Loucy (cell line): ENCODE measurements at regions not wholly inside any gene's neighbourhood (a gene's known extent, or its start where the extent isn't known, plus 50 kb on each side); places are given as distances from the start of the nearest gene placed in this dataset.

Experiments
- H2AFZ ChIP-seq: fragments of 200-600 bp; sonication (generic); 2 replicates; pipeline ENCODE4 v1.6.0; 2016; ENCODE audit warnings: antibody characterized with exemption, mild to moderate bottlenecking, low read length, moderate library complexity
- H3F3A ChIP-seq: fragments of 200-600 bp; 2 replicates; pipeline ENCODE4 v1.6.0; 2016; ENCODE audit warnings: antibody characterized with exemption, low read depth, mild to moderate bottlenecking
- H3K27me3 ChIP-seq: fragments of 200-600 bp; sonication (generic); 2 replicates; pipeline ENCODE4 v1.6.1; 2014; ENCODE audit warnings: low read length, mild to moderate bottlenecking; ENCODE audit not compliant: insufficient read depth, poor library complexity, severe bottlenecking
- H3K36me3 ChIP-seq: fragments of 200-600 bp; sonication (generic); 2 replicates; pipeline ENCODE4 v1.6.1; 2016; ENCODE audit warnings: low read length; ENCODE audit not compliant: insufficient read depth
- H3K4me1 ChIP-seq: fragments of 200-600 bp; sonication (generic); 2 replicates; pipeline ENCODE4 v1.5.1; 2014; ENCODE audit warnings: low read length, mild to moderate bottlenecking; ENCODE audit not compliant: insufficient read depth, poor library complexity, severe bottlenecking
- H3K4me2 ChIP-seq: fragments of 200-600 bp; sonication (generic); 2 replicates; pipeline ENCODE4 v1.6.0; 2014; ENCODE audit warnings: antibody characterized with exemption, low read length, low read depth, mild to moderate bottlenecking; ENCODE audit not compliant: poor library complexity, severe bottlenecking
- H3K4me3 ChIP-seq: fragments of 200-600 bp; sonication (generic); 2 replicates; pipeline ENCODE4 v1.5.1; 2014; ENCODE audit warnings: low read length, mild to moderate bottlenecking, mixed read lengths; ENCODE audit not compliant: poor library complexity, severe bottlenecking
- H3K79me2 ChIP-seq: fragments of 200-600 bp; sonication (generic); 2 replicates; pipeline ENCODE4 v1.6.1; 2014; ENCODE audit warnings: low read length; ENCODE audit not compliant: insufficient read depth
- H3K9ac ChIP-seq: fragments of 200-600 bp; sonication (generic); 2 replicates; pipeline ENCODE4 v1.6.0; 2014; ENCODE audit warnings: mild to moderate bottlenecking, low read depth, low read length, moderate library complexity; ENCODE audit not compliant: poor library complexity, severe bottlenecking
- H3K9me2 ChIP-seq: fragments of 200-600 bp; sonication (generic); replicated peaks from 2 replicates; pipeline ENCODE4 v1.6.1; 2016; ENCODE audit warnings: low read depth, low read length, mixed read lengths
- H3K9me3 ChIP-seq: fragments of 200-600 bp; sonication (generic); 2 replicates; pipeline ENCODE4 v1.6.1; 2014; ENCODE audit warnings: mild to moderate bottlenecking, antibody characterized with exemption, low read length, low read depth; ENCODE audit not compliant: insufficient read depth
- H4K20me1 ChIP-seq: fragments of 200-600 bp; sonication (generic); 2 replicates; pipeline ENCODE4 v1.6.0; 2014; ENCODE audit warnings: antibody characterized with exemption, low read length, mild to moderate bottlenecking; ENCODE audit not compliant: insufficient read depth, poor library complexity, severe bottlenecking
- EZH2phosphoT487 ChIP-seq: fragments of 200-600 bp; IDR thresholded peaks from 2 replicates; pipeline ENCODE4 v1.6.1; 2018; ENCODE audit warnings: antibody characterized with exemption, mild to moderate bottlenecking, moderate library complexity, borderline replicate concordance
- TF ChIP-seq, protein P1 (sequence below): fragments of 200-600 bp; sonication (generic); conservative IDR thresholded peaks from 2 replicates; pipeline ENCODE4 v1.5.1; 2014; ENCODE audit warnings: mild to moderate bottlenecking, antibody characterized with exemption, low read length

DNA sequence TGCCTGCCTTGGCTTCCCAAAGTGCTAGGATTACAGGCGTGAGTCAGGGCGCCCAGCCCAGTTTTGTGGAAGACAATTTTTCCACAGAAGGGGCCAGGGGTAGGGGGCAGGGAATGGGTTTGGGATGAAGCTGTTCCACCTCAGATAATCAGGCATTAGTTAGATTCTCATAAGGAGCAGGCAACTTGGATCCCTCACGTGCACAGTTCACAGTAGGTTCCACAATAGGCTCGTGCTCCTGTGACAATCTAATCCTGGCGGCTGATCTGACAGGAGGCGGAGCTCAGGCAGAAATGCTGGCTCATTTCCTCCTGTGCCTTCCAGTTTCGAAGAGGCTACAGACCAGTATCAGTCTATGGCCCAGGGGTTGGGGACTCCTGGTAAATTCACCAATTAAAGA, 491.6 kb upstream of the AADAT start:
- Histone ChIP-seq H3K79me2 (no peaks in the 10 kb centered on the region), H3K36me3 (no peaks in the 10 kb centered on the region), H3K9me2 (no peaks in the 10 kb centered on the region), H2AFZ (no peak overlapping the region), H3K4me1 (no peaks in the 10 kb centered on the region), H3K4me2 (no peak overlapping the region), H3K9ac (no peak overlapping the region), H3K4me3 (no peak overlapping the region), H3K27me3 (no peaks in the 10 kb centered on the region), H3K9me3 (no peaks in the 10 kb centered on the region), H3F3A (no peaks in the 10 kb centered on the region), H4K20me1 (no peaks in the 10 kb centered on the region)
- TF ChIP-seq, protein P1, sequence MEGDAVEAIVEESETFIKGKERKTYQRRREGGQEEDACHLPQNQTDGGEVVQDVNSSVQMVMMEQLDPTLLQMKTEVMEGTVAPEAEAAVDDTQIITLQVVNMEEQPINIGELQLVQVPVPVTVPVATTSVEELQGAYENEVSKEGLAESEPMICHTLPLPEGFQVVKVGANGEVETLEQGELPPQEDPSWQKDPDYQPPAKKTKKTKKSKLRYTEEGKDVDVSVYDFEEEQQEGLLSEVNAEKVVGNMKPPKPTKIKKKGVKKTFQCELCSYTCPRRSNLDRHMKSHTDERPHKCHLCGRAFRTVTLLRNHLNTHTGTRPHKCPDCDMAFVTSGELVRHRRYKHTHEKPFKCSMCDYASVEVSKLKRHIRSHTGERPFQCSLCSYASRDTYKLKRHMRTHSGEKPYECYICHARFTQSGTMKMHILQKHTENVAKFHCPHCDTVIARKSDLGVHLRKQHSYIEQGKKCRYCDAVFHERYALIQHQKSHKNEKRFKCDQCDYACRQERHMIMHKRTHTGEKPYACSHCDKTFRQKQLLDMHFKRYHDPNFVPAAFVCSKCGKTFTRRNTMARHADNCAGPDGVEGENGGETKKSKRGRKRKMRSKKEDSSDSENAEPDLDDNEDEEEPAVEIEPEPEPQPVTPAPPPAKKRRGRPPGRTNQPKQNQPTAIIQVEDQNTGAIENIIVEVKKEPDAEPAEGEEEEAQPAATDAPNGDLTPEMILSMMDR = no peak
- TF ChIP-seq EZH2phosphoT487 = no peak

DNA sequence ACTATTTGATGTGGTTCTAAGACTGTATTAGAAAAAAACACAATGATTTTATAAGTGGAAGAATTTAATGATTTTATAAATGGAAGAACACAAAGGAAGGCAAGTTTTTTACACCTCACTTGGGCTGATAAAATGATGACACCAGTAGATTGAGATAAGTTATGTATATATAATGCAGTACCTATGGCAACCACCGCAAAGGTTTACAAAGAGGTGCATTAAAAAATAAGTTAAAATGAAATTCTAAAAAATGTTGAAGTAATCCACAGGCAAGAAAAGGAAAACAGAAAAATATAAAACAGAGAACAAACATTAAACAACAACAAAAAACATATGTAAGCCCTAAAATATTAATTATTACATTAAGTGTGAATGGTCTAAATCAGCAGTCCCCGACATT, 490.9 kb upstream of the AADAT start:
- Histone ChIP-seq H3K4me1 (no peaks in the 10 kb centered on the region), H3K4me2 (no peak overlapping the region), H4K20me1 (no peaks in the 10 kb centered on the region), H3K9me3 (no peaks in the 10 kb centered on the region), H3K27me3 (no peaks in the 10 kb centered on the region), H3K79me2 (no peaks in the 10 kb centered on the region), H3K9ac (no peak overlapping the region), H3K9me2 (no peaks in the 10 kb centered on the region), H3K4me3 (no peak overlapping the region), H3F3A (no peaks in the 10 kb centered on the region), H2AFZ (no peak overlapping the region), H3K36me3 (no peaks in the 10 kb centered on the region)
- no peak for TF ChIP-seq EZH2phosphoT487
- TF ChIP-seq, protein P1 = no peak

DNA sequence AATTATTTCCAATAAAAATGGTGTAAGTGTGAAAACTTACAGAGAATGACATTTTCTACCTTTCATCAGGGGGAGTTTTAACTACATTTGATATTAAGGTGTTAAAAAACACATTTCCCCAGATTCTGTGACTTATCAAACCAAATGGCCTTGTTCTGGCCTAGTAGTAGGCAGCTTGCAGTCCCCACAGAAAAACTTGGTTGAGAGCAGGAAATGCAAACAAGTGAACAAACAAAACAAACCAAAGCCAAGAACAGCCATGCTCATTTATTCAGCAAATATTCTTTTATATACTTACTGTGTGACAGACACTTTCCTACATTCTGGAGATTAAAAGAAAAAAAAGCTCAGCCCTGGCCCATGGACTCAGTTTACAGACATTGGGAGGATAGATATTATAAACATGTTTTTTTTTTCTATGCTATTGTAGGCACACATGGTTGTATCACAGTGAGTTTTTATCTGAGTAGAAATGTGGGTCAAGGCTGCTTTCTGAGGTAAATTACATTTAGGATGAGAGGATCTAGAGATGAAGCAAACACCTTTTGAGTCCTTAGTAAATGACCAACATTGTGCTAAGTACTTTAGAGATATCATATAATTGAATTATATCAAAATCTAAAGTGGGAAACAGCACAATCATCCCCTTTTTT, 449.2 kb upstream of the AADAT start:
- Histone ChIP-seq H3K9me3 (no peaks in the 10 kb centered on the region), H2AFZ (no peak overlapping the region), H3K4me1 (no peaks in the 10 kb centered on the region), H3F3A (no peaks in the 10 kb centered on the region), H4K20me1 (no peaks in the 10 kb centered on the region), H3K4me2 (no peak overlapping the region), H3K79me2 (no peaks in the 10 kb centered on the region), H3K36me3 (no peaks in the 10 kb centered on the region), H3K4me3 (no peak overlapping the region), H3K9me2 (no peaks in the 10 kb centered on the region), H3K27me3 (no peaks in the 10 kb centered on the region), H3K9ac (no peak overlapping the region)
- TF ChIP-seq EZH2phosphoT487 = no peak
- TF ChIP-seq, protein P1 = no peak
